NCI-H1092 treated with DMSO at 0.1 percent for 48 hours (cell line): ENCODE measurements at regions not wholly inside any gene's neighbourhood (a gene's known extent, or its start where the extent isn't known, plus 50 kb on each side); places are given as distances from the start of the nearest gene placed in this dataset.

Experiments used
- DNase-seq: peaks from one replicate; lab custom pipeline; 2025; lab: John Stamatoyannopoulos, UW

DNA sequence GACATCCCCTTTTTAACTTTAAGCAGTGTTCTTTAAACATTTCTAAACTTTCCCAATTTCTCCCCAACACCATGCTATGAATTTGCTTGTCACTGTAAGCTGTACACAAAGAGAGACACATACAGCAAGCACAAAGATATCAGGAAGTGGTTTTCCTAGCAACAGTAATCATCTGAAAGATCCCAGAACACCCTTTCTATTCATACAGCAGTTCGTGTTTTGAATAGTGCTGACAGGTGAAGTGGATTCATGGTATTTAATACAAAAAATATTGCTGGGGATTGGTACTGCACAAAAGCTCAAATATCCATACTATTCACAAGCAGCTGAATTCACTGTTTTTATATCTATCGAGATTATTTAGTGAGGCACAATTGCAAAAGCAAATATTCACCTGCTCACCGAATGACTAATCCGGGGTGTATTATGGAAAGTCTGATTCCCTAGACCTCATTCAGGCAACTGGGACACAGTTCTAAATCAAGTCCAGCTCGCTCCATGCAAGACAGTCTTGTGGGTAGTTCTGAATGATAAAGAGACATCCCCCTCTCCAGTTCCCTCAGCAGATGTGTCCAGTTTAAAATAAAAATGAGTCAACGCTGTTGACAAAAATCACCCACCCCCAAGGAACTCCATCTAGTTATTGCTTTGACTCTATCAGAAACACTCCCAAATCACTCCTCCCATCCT is 107.1 kb upstream of the TSHZ2 start:
- DNase-seq = peak; percentile 26

DNA sequence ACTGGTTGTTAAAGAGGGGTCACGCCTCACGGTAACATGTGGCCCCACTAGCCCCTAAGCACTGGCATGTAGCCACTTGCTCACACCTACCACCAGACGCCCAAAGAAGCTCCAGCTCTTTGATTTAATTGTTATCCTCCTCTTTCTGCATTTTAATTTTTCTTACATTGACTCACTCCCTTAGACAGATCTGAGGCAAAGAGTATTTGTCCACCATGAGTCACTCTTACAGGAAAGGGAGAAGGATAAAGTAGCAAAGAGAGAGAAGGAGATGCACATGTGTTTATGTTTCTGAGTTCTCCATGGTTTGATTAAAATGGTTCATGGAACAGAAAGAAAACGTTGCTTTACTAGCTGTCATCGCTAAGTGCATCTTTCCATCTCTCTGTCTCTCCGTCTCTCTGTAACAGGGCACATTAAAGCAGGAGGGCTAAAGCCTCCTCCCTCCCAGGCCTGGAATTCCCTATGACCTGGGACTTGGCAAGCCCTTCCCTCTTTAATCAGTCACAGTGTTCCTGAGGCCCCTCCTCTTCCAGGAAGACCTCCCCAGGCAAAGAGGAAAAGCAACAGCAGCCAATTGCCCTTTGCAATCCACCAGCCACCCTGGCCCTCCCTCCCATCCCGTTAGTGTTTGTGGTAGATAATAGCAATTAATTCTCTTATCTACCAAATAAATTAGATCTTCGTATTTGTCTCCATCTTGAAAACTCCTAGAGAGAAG is 112.8 kb upstream of the TSHZ2 start:
- no peak for DNase-seq

DNA sequence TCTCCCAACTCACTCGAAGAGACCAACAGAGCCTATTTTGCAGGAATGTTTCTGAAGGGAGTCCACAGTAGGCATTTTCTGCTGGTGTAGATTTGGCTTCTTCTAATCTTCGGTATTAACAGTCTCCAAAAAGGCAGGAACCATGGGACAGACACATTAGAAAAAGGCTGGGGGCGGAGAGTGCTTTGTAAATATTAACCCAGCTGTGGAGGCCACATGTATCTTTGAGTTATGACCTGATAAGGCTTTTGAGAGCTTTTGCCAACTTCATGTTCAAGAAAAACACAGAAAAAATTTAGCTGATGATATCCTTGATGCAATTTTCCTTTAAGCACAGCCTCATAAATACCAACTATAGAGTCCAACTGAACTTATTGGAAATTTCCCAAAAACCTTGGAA is 119.4 kb upstream of the TSHZ2 start:
- peak; percentile 70 for DNase-seq

DNA sequence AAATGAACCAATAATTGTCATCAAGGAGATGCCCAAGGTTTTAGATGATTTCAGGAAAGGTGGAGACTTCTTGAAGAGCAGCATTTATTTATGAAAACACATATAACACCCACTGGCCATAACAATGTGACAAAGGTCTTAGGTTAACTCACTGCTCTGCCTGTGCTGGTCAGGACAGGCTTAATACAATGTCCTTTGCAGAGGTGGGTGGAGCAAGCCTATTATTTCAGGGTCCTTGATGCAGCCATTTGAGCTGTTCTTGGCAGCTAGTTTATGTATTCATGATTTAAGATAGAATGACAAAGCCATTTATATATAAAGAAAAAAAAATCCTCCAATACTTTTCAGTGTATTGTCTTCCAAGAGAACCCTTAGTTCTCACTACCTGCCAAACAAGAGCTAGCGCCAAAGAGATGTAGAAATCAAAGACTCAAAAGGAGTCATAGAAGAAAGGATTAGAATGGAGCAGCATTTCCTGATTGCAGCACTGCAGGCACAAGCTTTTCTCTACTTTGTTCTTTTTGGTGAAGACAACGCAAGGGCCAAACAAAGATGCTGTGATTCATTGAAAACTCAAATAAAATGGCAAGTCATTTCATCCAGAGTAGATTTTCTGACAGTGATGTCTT is 124.3 kb upstream of the TSHZ2 start:
- no peak for DNase-seq

DNA sequence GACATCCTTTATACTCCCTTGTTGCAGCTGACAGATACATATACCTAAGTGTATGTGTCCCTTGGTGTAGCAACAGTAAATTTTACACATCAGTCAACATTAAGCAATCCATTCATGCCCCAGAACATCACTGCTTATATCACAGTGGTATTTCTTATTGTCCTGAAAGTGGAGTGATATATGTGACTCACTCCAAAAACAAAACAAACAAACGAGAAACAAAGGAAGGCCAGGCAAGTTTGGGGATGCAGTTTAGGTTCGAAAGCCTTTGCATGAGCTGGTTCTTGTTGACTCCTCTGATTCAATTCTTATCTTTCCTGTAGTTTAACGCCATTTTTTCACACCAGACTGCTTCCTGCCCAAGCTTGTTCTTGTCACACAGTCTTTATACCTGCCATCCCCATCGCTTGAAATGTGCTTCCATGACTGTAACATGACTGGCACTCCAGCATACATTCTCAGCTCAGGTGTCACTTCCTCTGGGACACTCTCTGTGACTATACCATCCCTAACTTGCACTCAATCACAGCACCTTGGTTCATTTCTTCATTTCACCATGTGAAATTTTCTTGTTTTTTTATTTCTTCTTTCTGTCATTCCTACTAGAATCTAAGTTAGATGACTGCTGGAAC is 125.0 kb upstream of the TSHZ2 start:
- no peak for DNase-seq

DNA sequence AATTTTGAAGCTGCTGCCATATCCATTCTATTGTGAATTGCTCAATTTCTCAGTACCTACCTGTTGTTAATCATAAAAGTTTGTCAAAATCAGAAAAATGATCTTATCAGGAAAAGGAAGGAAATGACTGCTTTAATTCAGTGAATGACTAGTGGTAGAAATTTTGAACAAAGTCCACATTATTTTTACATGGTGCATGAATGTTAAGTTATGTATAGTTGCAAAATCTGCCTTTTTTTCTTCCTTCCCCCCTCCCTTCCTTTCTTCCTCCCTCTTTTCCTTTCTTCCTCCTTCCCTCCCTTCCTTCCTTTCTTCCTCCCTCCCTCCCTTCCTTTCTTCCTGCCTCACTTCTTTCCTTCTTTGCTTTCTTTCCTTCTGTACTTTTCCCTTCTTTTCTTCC is 127.1 kb upstream of the TSHZ2 start:
- no peak for DNase-seq

- no peak for DNase-seq
Observed at GRCh38 chr20:52843425-52843824, 128.7 kb upstream of the TSHZ2 start.

- no peak for DNase-seq
Observed at GRCh38 chr20:52841003-52841402, 131.2 kb upstream of the TSHZ2 start.

- no peak for DNase-seq
Observed at GRCh38 chr20:52840041-52840440, 132.1 kb upstream of the TSHZ2 start.

- DNase-seq = no peak
Observed at GRCh38 chr20:52838510-52839241, 133.5 kb upstream of the TSHZ2 start.

DNA sequence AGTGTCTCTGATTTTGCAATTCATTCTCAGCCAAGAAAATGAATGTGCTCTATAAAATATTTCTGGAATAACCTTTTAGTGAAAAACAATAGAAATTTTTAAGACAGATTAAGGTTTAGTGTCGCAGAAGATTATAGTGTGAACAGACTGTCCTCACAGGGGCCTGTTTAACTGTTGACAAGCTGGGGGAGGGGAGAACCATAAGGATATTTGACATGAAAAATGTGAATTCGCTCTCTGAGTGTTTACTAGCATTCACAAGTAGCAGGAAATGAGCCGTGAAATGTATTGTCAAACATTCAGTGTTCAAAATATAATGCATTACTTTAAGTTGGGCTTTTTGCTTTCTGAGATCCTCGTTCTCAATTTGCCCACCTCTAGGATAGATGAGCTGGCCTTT is 134.8 kb upstream of the TSHZ2 start:
- DNase-seq = no peak

GRCh38 chr20:52833901-52834300 is 138.3 kb upstream of the TSHZ2 start:
- no peak for DNase-seq

DNA sequence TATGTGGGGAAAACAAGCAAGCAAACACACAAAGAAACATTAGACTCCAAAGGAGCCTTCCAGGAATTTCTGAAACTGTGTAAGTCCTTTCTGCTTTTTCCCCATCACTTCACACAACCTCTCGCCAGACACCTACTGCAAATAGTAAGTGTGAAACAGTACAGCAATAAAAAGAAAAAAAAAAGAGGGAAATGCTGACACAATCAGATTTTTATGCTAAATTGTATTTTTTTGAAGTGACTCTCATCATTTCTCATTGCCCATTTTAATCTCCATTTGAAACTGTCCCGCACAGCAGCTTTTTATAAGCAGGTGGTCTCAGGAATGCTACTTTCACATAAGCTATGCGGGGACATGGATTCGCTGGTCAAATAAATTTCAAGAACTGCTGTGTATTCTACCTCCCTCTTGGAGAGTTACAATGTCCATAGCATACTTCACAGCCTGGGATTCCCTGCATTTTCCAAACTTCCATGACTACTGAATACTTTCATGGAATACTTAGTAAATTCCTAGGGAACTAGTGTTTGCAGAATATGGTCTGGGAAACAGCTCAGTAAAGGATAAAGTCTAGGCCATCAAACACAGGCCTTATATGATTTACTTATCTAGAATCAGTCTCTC is 139.9 kb upstream of the TSHZ2 start:
- no peak for DNase-seq

GRCh38 chr20:52830598-52830997 is 141.6 kb upstream of the TSHZ2 start:
- DNase-seq = peak; percentile 37

- DNase-seq = no peak
Observed at GRCh38 chr20:52829111-52829510, 143.0 kb upstream of the TSHZ2 start.

DNA sequence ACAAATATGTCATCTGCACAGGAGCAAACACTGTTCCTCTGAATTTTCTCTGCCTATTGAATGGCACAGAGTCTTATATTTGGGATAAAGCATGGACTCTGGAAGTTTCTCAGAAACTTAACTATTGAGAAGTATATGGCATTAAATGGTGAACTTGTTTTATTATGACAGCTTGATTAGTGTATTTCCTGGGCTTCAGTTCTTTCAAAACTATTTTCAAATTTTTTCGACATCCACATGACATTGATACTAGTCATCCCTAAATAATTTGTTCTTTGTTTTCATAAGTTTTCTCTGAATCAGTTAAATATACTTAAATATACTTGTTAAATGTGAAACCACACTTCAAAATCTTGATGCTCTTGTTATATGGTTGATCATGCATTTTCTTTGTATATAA is 144.0 kb upstream of the TSHZ2 start:
- DNase-seq = no peak

- DNase-seq = no peak
Observed at GRCh38 chr20:52826722-52827121, 145.4 kb upstream of the TSHZ2 start.

GRCh38 chr20:52826321-52826720 is 145.8 kb upstream of the TSHZ2 start:
- DNase-seq = no peak

DNA sequence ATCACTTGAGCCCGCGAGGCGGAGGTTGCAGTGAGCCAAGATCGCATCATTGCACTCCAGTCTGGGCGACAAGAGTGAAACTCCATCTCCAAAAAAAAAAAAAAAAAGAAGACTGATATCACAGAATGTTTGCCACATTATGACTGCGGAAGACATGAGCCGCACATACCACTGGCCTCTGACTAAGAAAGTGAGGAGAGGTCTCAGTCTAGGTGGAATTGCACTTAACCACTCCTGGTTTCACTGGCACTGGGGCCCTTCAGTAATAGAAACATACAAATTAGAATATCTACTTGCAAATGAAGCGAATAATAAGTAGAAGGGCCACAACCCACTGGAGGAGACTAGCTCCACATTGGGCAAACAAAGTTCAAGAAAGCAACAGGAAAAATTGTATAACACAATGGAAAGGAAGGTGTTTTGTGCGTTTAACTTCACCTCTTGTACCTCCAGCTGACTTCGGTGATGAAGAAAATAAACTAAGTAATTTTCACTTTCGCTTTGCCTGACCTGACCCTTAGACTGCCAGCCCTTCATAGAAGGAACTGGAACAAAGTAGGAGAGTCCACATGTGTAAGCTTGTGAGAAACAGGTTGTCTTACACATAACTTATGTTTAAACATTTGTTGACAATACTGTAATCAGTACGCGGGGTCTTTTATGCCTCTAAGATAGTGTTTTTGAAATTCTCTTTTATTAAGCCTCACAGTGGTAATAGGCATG is 147.5 kb upstream of the TSHZ2 start:
- no peak for DNase-seq

GRCh38 chr20:52823303-52823702 is 148.9 kb upstream of the TSHZ2 start:
- no peak for DNase-seq

DNA sequence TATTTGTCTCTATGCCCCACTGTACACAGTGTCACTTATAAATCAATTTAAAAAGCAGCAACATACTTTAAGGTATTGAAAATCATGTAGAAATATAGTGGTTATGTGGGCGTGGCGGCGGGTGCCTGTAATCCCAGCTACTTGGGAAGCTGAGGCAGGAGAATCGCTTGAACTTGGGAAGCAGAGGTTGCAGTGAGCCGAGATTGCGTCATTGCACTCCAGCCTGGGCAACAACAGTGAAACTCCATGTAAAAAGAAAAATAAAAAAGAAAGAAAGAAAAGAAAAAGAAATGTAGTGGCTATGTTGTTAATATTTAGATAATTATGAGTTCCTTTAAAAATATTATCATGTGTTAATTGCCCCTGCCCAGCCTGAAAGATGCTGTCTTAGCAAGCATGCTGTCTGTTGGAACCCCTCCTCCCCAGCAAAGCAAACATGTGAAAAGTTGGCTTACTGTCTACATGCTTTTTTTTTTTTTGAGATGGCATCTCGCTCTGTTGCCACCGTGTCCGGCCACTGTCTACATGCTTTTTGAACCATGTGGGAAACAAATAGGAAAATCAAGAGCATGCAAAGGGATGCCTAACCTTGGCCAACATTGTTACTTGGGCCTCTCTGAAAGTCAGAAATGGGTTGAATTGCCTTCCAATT is 151.4 kb upstream of the TSHZ2 start:
- DNase-seq = no peak
